H1 (cell line): ENCODE measurements at regions not wholly inside any gene's neighbourhood (a gene's known extent, or its start where the extent isn't known, plus 50 kb on each side); places are given as distances from the start of the nearest gene placed in this dataset.

Experiments used
- CTCF ChIA-PET: fragments of 300-600 bp; sonication (Branson Sonifier 250); formaldehyde crosslinking; loops from one replicate; lab custom pipeline; 2021; ENCODE audit not compliant: partially characterized antibody; lab: Charles Lee
- POLR2A ChIA-PET: fragments of 300-600 bp; sonication (Branson Sonifier 250); formaldehyde crosslinking; loops from one replicate; lab custom pipeline; 2021; ENCODE audit warnings: inconsistent platforms; ENCODE audit not compliant: partially characterized antibody; lab: Charles Lee
- DNase-seq, 2 experiments: peaks; one replicate each; pipeline versions ENCODE4 v3.0.0 to v3.0.0-alpha.2; 2010 to 2022; ENCODE audit warnings: low spot score in 2 of 2, low read depth in 1 of 2, mixed read lengths in 1 of 2
- FAIRE-seq: peaks from 2 replicates; lab custom pipeline; 2011; peaks lifted over from hg19 to GRCh38; lab: Jason Lieb, UNC
- H2AFZ ChIP-seq: 2 replicates; pipeline ENCODE4 v1.8.1; 2012; ENCODE audit warnings: low read length, inconsistent platforms
- H2AK5ac ChIP-seq: 2 replicates; pipeline ENCODE4 v1.6.1; 2013; ENCODE audit warnings: low read depth, low read length
- H2BK120ac ChIP-seq: replicated peaks from 2 replicates; pipeline ENCODE3; 2013; ENCODE audit warnings: low read depth, low read length, inconsistent platforms
- H2BK12ac ChIP-seq: 2 replicates; pipeline ENCODE4 v1.6.1; 2013; ENCODE audit warnings: low read depth, low read length
- H2BK15ac ChIP-seq: 2 replicates; pipeline ENCODE4 v1.6.1; 2013; ENCODE audit warnings: low read length
- H2BK20ac ChIP-seq: 2 replicates; pipeline ENCODE4 v1.6.1; 2013; ENCODE audit warnings: low read length
- H2BK5ac ChIP-seq: 2 replicates; pipeline ENCODE4 v1.6.1; 2013; ENCODE audit warnings: low read depth, low read length
- H3K14ac ChIP-seq: 2 replicates; pipeline ENCODE4 v1.6.1; 2013; ENCODE audit warnings: inconsistent platforms; ENCODE audit not compliant: insufficient read length
- H3K18ac ChIP-seq: 2 replicates; pipeline ENCODE4 v1.6.1; 2013; ENCODE audit warnings: low read length; ENCODE audit errors: extremely low read depth
- H3K23ac ChIP-seq: 2 replicates; pipeline ENCODE4 v1.6.1; 2013; ENCODE audit warnings: inconsistent platforms; ENCODE audit not compliant: insufficient read length
- H3K23me2 ChIP-seq: 2 replicates; pipeline ENCODE4 v1.6.1; 2013; ENCODE audit warnings: low read depth, low read length
- H3K27ac ChIP-seq: 2 replicates; pipeline ENCODE4 v1.6.1; 2011; ENCODE audit warnings: low read depth, low read length, inconsistent platforms
- H3K27me3 ChIP-seq, 4 experiments: replicated peaks in 1 of 4; 1 replicate in 1 of 4; 2 replicates in 3 of 4; pipeline versions ENCODE4 v1.6.1 to v1.8.1; 2011 to 2013; ENCODE audit warnings: low read length in 3 of 4, mild to moderate bottlenecking in 3 of 4, inconsistent platforms in 2 of 4, mixed read lengths in 2 of 4, moderate library complexity in 1 of 4; ENCODE audit not compliant: control insufficient read depth in 3 of 4, insufficient read depth in 3 of 4; ENCODE audit errors: extremely low read depth in 1 of 4
- H3K36me3 ChIP-seq, 4 experiments: 2 replicates each; pipeline versions ENCODE4 v1.6.1 to v1.8.1; 2011 to 2013; ENCODE audit warnings: mild to moderate bottlenecking in 4 of 4, low read length in 3 of 4, moderate library complexity in 2 of 4, control low read depth in 1 of 4, inconsistent platforms in 1 of 4; ENCODE audit not compliant: insufficient read depth in 4 of 4, control insufficient read depth in 2 of 4
- H3K4ac ChIP-seq: replicated peaks from 2 replicates; pipeline ENCODE3; 2013; ENCODE audit warnings: low read length, low read depth, mixed read lengths, inconsistent platforms; ENCODE audit not compliant: insufficient read length
- H3K4me1 ChIP-seq, 4 experiments: replicated peaks in 1 of 4; 1 replicate in 1 of 4; 2 replicates in 3 of 4; pipeline versions ENCODE4 v1.6.1 to v1.8.1; 2011 to 2013; ENCODE audit warnings: low read length in 3 of 4, inconsistent platforms in 2 of 4, mixed read lengths in 1 of 4; ENCODE audit not compliant: insufficient read depth in 4 of 4, control insufficient read depth in 3 of 4
- H3K4me2 ChIP-seq, 2 experiments: 2 replicates each; pipeline versions ENCODE4 v1.6.1 to v1.8.1; 2011 to 2013; ENCODE audit warnings: low read depth in 2 of 2, low read length in 2 of 2, control low read depth in 1 of 2, inconsistent platforms in 1 of 2, mild to moderate bottlenecking in 1 of 2; ENCODE audit not compliant: insufficient read depth in 1 of 2
- H3K4me3 ChIP-seq, 4 experiments: fragments of 200-600, 300-600 bp in 1 of 4; sonication (generic), shearing (Covaris generic), sonication (Bioruptor Twin) in 1 of 4; 2 replicates each; pipeline versions ENCODE4 v1.5.1 to v1.8.1; 2011 to 2016; ENCODE audit warnings: low read length in 4 of 4, low read depth in 3 of 4, control low read depth in 2 of 4, inconsistent platforms in 2 of 4, mild to moderate bottlenecking in 2 of 4, mixed read lengths in 1 of 4, moderate library complexity in 1 of 4; ENCODE audit not compliant: insufficient read depth in 2 of 4; ENCODE audit errors: extremely low read depth in 1 of 4
- H3K56ac ChIP-seq: replicated peaks from 2 replicates; pipeline ENCODE3; 2013; ENCODE audit warnings: low read depth, mild to moderate bottlenecking, mixed read lengths, low read length, inconsistent platforms; ENCODE audit not compliant: insufficient read length
- H3K79me1 ChIP-seq: 2 replicates; pipeline ENCODE4 v1.6.1; 2013; ENCODE audit warnings: low read depth, low read length, control low read depth
- H3K79me2 ChIP-seq, 2 experiments: 2 replicates each; pipeline versions ENCODE4 v1.6.1 to v1.8.1; 2012 to 2013; ENCODE audit warnings: low read length in 2 of 2, mild to moderate bottlenecking in 2 of 2, inconsistent platforms in 1 of 2; ENCODE audit not compliant: insufficient read depth in 2 of 2, control insufficient read depth in 1 of 2
- H3K9ac ChIP-seq, 4 experiments: replicated peaks in 1 of 4; 1 replicate in 1 of 4; 2 replicates in 3 of 4; pipeline versions ENCODE4 v1.6.1 to v1.8.1; 2011 to 2013; ENCODE audit warnings: low read depth in 3 of 4, low read length in 3 of 4, control low read depth in 2 of 4, mild to moderate bottlenecking in 2 of 4, moderate library complexity in 2 of 4, inconsistent platforms in 1 of 4; ENCODE audit errors: extremely low read depth in 1 of 4
- H3K9me3 ChIP-seq, 2 experiments: 2 replicates each; pipeline versions ENCODE4 v1.6.1 to v1.8.1; 2012 to 2013; ENCODE audit warnings: mild to moderate bottlenecking in 2 of 2, moderate library complexity in 2 of 2, control low read depth in 1 of 2, inconsistent platforms in 1 of 2, low read depth in 1 of 2, low read length in 1 of 2, mixed read lengths in 1 of 2; ENCODE audit not compliant: insufficient read depth in 2 of 2
- H4K20me1 ChIP-seq, 2 experiments: replicated peaks in 1 of 2; 2 replicates each; pipeline versions ENCODE3 to v1.8.1; 2011 to 2013; ENCODE audit warnings: inconsistent platforms in 2 of 2, low read length in 2 of 2, mild to moderate bottlenecking in 1 of 2; ENCODE audit not compliant: insufficient read depth in 2 of 2, control insufficient read depth in 1 of 2
- H4K5ac ChIP-seq: 2 replicates; pipeline ENCODE4 v1.6.1; 2013; ENCODE audit warnings: low read length, low read depth, mixed read lengths, inconsistent platforms; ENCODE audit not compliant: insufficient read length
- H4K8ac ChIP-seq: 2 replicates; pipeline ENCODE4 v1.8.0; 2013; ENCODE audit warnings: mild to moderate bottlenecking, moderate library complexity, low read length, inconsistent platforms; ENCODE audit not compliant: insufficient read depth; ENCODE audit errors: extremely low read depth
- H4K91ac ChIP-seq: replicated peaks from 2 replicates; pipeline ENCODE3; 2013; ENCODE audit warnings: low read length, mixed read lengths, inconsistent platforms; ENCODE audit not compliant: insufficient read length
- CBX5 ChIP-seq: fragments of 300-800, 300-1000 bp; sonication (generic); IDR thresholded peaks from 2 replicates; pipeline ENCODE4 v1.7.1; 2016; ENCODE audit warnings: antibody characterized with exemption, low read length, low read depth
- CREB1 ChIP-seq: IDR thresholded peaks from 2 replicates; pipeline ENCODE4 v1.6.1; 2012; ENCODE audit warnings: inconsistent platforms
- HDAC6 ChIP-seq: IDR thresholded peaks from one replicate; pipeline ENCODE4 v1.7.1; 2012; ENCODE audit warnings: low read depth, mild to moderate bottlenecking, inconsistent platforms, low read length, moderate library complexity
- KDM4A ChIP-seq: IDR thresholded peaks from one replicate; pipeline ENCODE4 v1.7.1; 2012; ENCODE audit warnings: low read depth, mild to moderate bottlenecking, moderate library complexity, low read length, inconsistent platforms; ENCODE audit not compliant: severe bottlenecking
- KDM5A ChIP-seq: fragments of 200-600 bp; IDR thresholded peaks from 2 replicates; pipeline ENCODE4 v1.7.1; 2012; ENCODE audit warnings: mild to moderate bottlenecking, low read length, inconsistent platforms, mixed read lengths
- NANOG ChIP-seq: IDR thresholded peaks from 2 replicates; pipeline ENCODE4 v1.6.1; 2011; ENCODE audit warnings: low read length, low read depth, mild to moderate bottlenecking, inconsistent platforms; ENCODE audit not compliant: insufficient read depth, poor library complexity, severe bottlenecking
- POLR2A ChIP-seq, 2 experiments: IDR thresholded peaks; 1 replicate in 1 of 2; 2 replicates in 1 of 2; pipeline ENCODE4 v1.6.1; 2011; ENCODE audit warnings: low read depth in 2 of 2, low read length in 2 of 2, mild to moderate bottlenecking in 2 of 2; ENCODE audit errors: control extremely low read depth in 1 of 2
- RAD21 ChIP-seq, 2 experiments: IDR thresholded peaks in 1 of 2; conservative IDR thresholded peaks in 1 of 2; 2 replicates each; pipeline ENCODE4 v1.6.1; 2011; ENCODE audit warnings: low read depth in 2 of 2, low read length in 2 of 2, improper control_type of control experiment in 1 of 2, inconsistent platforms in 1 of 2, mild to moderate bottlenecking in 1 of 2, moderate library complexity in 1 of 2
- RFX5 ChIP-seq: IDR thresholded peaks from 2 replicates; pipeline ENCODE4 v1.6.1; 2011; ENCODE audit warnings: low read depth, low read length, improper control_type of control experiment, borderline replicate concordance
- RXRA ChIP-seq: IDR thresholded peaks from 2 replicates; pipeline ENCODE4 v1.6.1; 2011; ENCODE audit warnings: low read depth, mild to moderate bottlenecking, low read length, moderate library complexity; ENCODE audit not compliant: insufficient read depth
- SP1 ChIP-seq: IDR thresholded peaks from 2 replicates; pipeline ENCODE4 v1.6.1; 2011; ENCODE audit warnings: low read depth, low read length
- SP2 ChIP-seq: IDR thresholded peaks from 2 replicates; pipeline ENCODE4 v1.6.1; 2012; ENCODE audit warnings: mild to moderate bottlenecking, low read length, inconsistent platforms
- SUZ12 ChIP-seq: fragments of 200-600 bp; sonication (generic); IDR thresholded peaks from 2 replicates; pipeline ENCODE4 v1.6.1; 2012; ENCODE audit warnings: mild to moderate bottlenecking, inconsistent platforms, low read length, moderate library complexity, mixed read lengths
- TCF12 ChIP-seq: IDR thresholded peaks from 2 replicates; pipeline ENCODE4 v1.6.1; 2011; ENCODE audit warnings: low read depth, mild to moderate bottlenecking, low read length
- WGBS, 2 experiments: shearing (Covaris generic) in 1 of 2; methylation state at CpG; one replicate each; pipeline versions ENCODE4 v1.1.6 to v1.1.7; 2013 to 2015; ENCODE audit warnings: low lambda C conversion rate in 2 of 2, mixed read lengths in 2 of 2, inconsistent platforms in 1 of 2, low coverage in 1 of 2, missing lambda C conversion rate in 1 of 2; ENCODE audit not compliant: insufficient replicate concordance in 2 of 2, insufficient coverage in 1 of 2, insufficient read length in 1 of 2; ENCODE audit errors: extremely low coverage in 1 of 2, missing lambda C conversion rate in 1 of 2; 5-methylcytosine and 5-hydroxymethylcytosine counted together

DNA sequence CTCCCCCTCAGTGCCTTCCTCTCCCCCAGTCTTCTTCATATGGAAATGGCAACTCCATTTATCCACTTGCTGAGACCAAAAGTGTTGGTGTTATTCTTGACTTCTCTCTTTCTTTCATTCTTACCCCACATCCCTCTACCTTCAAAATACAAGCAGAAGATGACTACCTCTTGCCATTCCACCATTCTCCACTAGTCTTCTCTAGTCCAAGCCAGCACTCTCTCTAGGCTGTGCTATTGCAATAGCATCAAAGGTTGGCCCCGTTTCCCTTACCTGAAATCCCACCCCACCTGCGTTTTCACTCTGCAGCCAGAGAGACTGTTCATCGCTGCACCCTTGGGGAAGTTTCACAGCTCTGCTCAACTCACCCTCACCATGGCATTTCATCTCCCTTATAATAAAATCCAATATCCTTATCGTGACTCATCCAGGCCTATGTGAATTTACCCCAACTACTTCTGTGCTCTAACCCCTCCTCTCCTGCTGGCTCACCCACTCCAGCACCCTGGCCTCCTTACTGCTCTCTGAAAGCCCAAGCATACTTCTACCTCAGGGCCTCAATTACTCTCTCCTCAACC, 109.1 kb downstream of the LSM5 start:
- no peak overlapping the region for H2BK120ac ChIP-seq
- TF ChIP-seq RXRA (no peak), TCF12 (no peak), CREB1 (no peak), POLR2A (IDR thresholded peaks at IDR 0.05; ENCODE audit: control extremely low read depth in 1 of 2, low read depth in 2 of 2, low read length in 2 of 2) (no peak), NANOG (no peak), KDM4A (no peak), HDAC6 (no peak), SUZ12 (no peak), RFX5 (no peak), KDM5A (no peak), CBX5 (no peak), SP1 (no peak), RAD21 (IDR thresholded peaks at IDR 0.05 in 1 of 2, conservative IDR thresholded peaks at IDR 0.05 in 1 of 2; ENCODE audit: low read depth in 2 of 2, low read length in 2 of 2) (peak in 1 of 2 experiments; percentile 7; a peak in 1 of 4 replicates), SP2 (no peak)

More for the DNA sequence above, 109.1 kb downstream of the LSM5 start:
- no peak overlapping the region for H3K4me3 ChIP-seq
- no peak overlapping the region for H2AFZ ChIP-seq
- H3K14ac ChIP-seq, result no peak overlapping the region
- H4K5ac ChIP-seq, result no peak overlapping the region
- H3K18ac ChIP-seq, result no peak overlapping the region
- no peaks in the 10 kb centered on the region for H3K36me3 ChIP-seq
- DNase-seq, result no peak
- H2BK12ac ChIP-seq, result no peak overlapping the region
- H3K27ac ChIP-seq, result no peak overlapping the region
- no peak overlapping the region for H4K8ac ChIP-seq
- no peak overlapping the region for H2BK20ac ChIP-seq
- H3K4ac ChIP-seq, result no peak overlapping the region
- ChIA-PET CTCF (interaction anchor here (1.1 to 3.5 kb wide), 4 partner anchors 9 to 98 kb away, joined by 3 to 16 read pairs (median 7); no protein-coding TSS in a partner anchor), POLR2A (no interaction called here)
- no peak overlapping the region for H3K4me2 ChIP-seq
- no peaks in the 10 kb centered on the region for H3K79me1 ChIP-seq
- H2BK5ac ChIP-seq, result no peak overlapping the region
- no peak overlapping the region for H3K23ac ChIP-seq
- no peak overlapping the region for H4K91ac ChIP-seq
- H3K9ac ChIP-seq, result no peak overlapping the region
- H3K56ac ChIP-seq, result no peak overlapping the region
- no peaks in the 10 kb centered on the region; a peak in 1 of 7 replicates for H3K27me3 ChIP-seq
- H3K4me1 ChIP-seq, result no peaks in the 10 kb centered on the region
- 76% methylated on average over 4 of the region's 4 CpGs; no CpG with 5 or more reads in 1 of the 2 experiments for WGBS, 2 experiments
- no peaks in the 10 kb centered on the region for H3K9me3 ChIP-seq
- no peaks in the 10 kb centered on the region for H3K79me2 ChIP-seq
- H3K23me2 ChIP-seq, result no peaks in the 10 kb centered on the region
- H4K20me1 ChIP-seq, result peaks cover 0 to 2% of the 10 kb centered on the region in 2 experiments
- FAIRE-seq, result no peak
- H2BK15ac ChIP-seq, result no peak overlapping the region
- no peak overlapping the region for H2AK5ac ChIP-seq
